ENCODE measurements at regions not wholly inside any gene's neighbourhood (a gene's known extent, or its start where the extent isn't known, plus 50 kb on each side); places are given as distances from the start of the nearest gene placed in this dataset.
"Not testable (repeated sequence)": the region's sequence is repeated elsewhere in the genome, so short reads cannot be mapped to it uniquely, and the experiment has no call there.

DNA sequence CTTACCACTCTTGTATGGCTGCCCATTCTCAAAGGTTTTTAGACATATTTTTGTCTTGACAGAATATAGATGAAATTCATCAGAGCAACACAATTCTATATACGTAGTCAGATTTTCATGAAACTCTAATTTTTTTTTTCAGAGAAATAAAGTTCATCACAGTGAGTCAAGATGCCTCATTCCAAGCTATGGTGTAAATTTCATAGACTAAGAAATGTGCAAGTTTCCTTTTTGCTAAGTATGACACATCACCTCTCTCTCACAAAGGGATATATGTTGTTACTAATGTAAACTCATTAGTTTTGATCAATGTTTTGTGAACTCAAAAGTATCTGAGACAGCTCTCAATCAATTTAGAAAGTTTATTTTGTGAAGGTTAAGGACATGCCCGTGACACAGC lies 60.4 kb upstream of the ATXN3L start:
- no peak for DNase-seq

DNA sequence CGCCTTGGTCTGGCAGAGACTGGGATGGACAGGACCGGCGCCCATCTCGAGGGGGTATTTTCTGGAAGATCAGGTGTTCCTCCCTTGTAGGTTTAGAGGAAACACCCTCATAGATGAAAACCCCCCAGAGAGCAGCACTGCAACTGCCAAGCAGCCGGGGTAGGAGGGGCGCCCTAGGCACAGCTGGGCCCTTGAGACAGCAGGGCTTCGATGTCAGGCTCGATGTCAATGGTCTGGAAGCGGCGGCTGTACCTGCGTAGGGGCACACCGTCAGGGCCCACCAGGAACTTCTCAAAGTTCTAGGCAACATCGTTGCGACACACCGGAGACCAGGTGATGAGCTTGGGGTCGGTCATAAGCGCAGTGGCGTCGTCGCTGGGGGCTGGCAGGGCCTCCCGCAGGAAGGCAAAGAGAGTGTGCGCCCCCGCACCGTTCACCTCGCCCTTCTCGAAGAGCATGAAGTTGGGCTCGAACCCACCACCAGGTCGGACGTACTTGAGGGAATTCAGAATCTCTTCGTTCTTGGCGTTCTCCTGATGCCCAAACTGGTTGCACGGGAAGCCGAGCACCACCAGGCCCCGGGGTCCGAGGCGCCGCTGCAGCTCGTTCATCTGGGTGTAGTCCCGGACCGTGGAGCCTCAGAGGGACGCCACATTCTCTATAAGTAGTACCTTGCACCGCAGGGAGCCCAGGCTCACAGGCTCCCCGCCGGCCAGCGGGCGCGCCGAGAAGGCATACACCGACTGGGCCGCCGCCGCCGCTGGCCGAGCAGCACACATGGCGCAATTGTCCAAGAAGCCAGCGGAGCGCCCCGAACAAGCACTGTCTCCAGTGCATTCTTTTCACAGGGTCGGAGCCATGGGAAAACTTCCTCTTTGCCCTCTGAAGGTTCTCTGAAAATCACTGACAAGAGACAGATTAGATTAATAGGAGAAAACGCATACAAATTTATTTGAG lies 59.0 kb upstream of the ATXN3L start:
- not testable (repeated sequence) for DNase-seq

DNA sequence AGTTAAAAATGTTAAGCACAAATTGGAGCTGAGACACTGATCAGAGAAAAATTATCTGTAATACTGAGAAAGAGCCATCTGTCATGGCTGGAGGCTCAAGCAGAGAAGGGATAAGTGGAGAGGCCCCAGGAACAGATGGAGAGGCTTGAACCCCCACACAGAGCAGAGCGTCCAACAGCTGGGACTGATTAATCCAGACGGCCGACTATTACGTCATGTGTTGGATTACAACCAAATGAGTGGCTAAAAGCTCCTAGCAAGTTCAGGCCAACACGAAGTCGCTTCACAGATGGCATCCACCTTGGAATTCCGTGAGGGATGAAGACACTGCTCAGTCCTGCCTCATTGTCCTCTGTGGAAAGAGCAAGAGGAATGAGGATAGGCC lies 57.7 kb upstream of the ATXN3L start:
- DNase-seq: no peak

DNA sequence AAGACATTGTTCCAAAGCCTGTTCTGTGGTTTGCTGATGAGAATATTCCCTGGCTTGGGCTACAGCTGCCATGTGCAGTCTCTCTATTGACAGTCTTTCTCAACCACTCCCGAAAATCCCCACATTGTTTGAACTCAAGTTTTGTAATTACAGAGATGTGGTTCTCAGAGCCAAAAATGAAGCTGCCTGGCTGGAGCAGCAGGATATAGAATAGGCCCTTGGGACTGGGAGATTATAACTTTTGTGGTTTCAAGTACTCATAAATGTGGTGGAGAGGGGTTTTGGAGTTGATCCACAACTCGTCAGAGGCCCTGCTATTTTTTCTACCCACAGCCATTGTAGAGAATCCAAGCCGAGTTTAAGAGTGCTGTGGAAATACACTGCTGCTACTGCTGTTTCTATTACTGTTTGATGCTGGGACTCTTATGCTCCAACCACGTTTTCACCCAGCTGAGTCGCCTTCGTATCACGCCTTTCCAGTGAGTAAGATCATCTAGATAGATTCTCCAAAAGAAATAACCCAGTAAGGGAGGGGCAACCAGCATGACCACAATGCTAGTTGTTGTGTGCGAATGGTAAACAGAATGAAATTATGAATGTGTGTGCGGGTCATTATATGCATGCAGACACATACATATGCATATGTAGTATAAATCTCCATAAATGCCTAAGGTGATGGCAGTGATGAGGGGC lies 57.1 kb upstream of the ATXN3L start:
- no peak for DNase-seq

DNA sequence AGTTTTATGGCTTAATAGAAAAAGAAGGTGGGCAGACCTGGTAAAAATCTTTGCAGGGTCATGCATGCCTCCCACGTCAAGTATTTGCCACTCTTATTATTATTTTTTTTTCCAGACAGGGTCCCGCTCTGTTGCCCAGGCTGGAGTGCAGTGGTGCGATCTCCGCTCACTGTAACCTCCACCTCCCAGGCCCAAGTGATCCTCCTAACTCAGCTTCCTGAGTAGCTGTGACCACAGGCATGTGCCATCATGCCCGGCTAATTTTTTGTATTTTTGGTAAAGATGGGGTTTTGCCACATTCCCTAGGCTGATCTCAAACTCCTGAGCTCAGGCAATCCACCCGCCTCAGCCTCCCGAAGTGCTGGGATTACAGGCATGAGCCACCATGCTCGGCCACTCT lies 55.7 kb upstream of the ATXN3L start:
- DNase-seq: not testable (repeated sequence)

DNA sequence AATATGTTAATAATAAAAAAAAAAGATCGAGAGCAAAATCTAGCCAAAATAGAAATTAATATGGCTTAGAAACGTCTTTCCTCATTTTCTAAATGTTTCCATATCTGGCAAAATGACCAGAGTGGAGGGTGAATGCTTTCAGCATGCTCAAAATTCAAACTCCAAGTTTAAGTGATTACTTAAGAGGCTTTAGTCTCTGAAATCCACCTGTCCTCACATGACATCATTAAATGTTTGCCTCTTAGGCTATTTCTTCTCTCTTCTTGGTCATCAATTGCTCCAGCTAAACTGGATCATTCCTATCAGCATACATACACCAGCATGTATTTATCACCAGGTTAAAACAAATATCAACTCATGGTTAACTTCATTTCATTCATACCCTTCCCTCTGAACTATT lies 54.5 kb upstream of the ATXN3L start:
- no peak for DNase-seq

DNA sequence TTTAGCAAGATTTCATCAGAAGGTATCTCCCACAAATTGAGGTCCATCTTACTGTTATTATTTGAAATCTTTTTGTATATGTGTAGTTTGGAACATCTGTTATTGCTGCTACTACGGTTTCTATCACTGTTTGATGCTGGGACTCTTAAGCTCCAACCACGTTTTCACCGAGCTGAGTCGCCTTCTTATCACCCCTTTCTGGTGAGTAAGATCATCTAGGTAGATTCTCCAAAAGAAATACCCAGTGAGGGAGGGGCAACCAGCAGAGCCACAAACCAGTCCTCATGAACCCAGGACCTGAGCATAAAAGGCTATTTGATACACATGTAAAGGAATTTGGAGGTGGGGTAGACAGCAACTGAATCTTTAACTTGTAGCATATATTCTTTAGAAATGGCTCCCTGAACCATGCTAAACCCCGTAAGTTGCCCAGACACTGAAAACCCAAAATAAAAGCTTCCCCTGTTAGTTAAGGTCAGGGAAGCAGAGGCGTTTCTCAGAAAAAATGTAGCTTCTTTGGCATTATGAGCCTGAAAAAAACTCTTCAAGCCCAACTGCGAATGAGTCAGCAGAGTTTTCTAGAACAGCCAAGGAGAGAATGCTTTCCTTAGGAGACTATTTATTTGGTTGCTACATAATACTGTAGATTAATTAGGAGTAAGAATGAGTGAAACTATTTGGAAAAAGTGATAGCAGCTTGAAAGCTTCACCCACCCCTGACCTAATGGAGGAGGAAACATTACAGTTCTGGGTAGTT lies 53.8 kb upstream of the ATXN3L start:
- DNase-seq: no peak

DNA sequence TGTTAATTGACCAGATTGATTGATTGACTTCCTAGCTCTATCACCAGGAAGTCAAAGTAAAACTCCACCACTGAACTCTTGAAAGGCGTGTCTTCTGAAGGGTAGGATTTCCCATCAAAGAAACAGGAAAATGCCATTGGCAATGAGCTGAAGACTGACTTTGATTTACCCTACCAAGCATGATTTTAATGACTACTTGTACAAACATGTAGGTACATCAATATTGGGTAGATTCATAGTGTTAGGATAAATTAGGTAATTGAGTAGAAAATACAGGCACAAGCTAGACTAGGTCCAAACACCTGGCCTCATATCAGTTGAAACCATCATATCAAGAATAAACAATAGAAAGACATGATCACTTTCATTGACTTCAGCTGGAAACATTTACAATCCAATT lies 53.2 kb upstream of the ATXN3L start:
- DNase-seq: no peak

DNA sequence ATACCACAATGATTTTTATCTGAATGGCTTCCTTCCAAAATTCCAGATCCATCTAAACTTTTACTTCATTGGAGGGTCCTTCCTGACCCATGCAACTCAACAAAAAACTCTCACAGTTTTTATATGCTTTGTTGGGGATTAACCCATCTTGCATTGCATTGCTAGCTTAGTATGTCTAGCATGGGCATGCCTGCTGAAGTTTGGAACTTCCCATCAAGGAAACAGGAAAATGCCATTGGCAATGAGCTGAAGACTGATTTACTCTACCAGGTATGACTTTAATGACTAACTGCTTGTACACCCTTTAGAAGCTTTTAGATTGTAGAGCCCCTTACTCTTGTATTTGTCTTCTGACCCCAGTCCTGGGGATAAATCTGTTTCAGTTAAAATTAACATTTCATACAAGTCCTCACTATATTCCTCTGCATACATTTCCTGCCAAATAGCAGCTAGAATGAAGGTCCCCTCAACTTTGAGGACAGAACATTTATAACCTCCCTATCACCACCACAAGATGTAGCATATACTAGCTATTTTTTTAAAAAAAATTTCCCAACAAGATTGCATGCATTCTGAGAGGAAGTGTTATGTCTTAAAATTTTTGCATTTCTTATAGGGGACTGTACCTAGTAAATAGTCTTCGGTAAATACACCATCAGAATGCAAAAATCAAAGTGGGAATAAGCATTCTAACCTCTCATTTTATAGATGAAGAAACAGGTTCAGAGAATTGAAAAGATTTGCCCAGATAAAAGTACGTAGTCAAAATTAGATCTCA lies 52.5 kb upstream of the ATXN3L start:
- DNase-seq: no peak

DNA sequence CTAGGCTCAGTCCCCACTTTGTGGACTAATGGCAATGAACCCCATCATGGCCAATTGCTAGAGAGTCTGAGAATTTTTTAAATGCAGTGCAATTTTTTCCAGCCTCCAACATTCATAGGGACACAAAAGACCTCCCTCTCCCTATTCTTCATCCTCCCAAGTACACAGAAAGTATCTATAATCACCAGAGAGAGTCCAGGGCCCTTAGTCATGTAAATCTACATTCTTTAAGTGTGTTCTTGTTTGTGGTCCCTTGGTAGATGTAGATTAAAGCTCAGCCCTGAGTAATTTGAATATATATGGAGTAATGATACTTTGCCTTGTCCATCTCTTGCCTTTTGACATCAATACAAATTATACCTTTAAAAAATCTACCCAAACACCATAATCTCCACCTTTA lies 51.3 kb upstream of the ATXN3L start:
- DNase-seq: no peak

DNA sequence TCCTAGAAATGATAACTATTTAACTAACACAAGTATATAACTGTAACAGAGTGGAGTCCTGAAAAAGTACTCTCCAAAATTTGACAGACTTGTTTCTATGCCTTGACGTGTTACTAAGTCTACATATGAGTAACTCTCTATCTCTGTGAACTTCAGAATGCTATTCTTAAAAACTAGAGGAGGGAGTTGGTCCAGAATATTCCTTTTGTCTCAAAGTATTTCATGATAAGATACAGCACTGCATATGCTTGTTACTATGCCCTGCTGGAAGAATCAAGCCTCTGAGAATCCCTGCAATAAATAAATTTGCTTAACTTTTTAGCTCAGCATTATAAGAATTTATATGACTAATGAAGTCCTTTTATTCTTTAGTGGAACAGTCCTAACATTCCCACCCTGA lies 50.9 kb upstream of the ATXN3L start:
- no peak for DNase-seq

All from activated effector memory CD4-positive, alpha-beta T cell treated with Interleukin-2 at 50 U/mL for 16 hours (primary cell).